Neuronal stem cell (in vitro differentiated cells): ENCODE measurements at regions not wholly inside any gene's neighbourhood (a gene's known extent, or its start where the extent isn't known, plus 50 kb on each side); places are given as distances from the start of the nearest gene placed in this dataset.

Source experiments
- DNase-seq: peaks from one replicate; pipeline ENCODE4 v3.0.0-alpha.2; 2013; ENCODE audit warnings: low spot score
- H2AFZ ChIP-seq: one replicate; pipeline ENCODE4 v1.6.1; 2013; ENCODE audit warnings: mild to moderate bottlenecking, low read length, inconsistent platforms
- H2AK5ac ChIP-seq: 2 replicates; pipeline ENCODE4 v1.6.1; 2013; ENCODE audit warnings: low read depth, mild to moderate bottlenecking, inconsistent platforms, low read length, moderate library complexity, mixed read lengths
- H2BK120ac ChIP-seq: 2 replicates; pipeline ENCODE4 v1.6.1; 2013; ENCODE audit warnings: low read depth, mild to moderate bottlenecking, inconsistent platforms, low read length, moderate library complexity, mixed read lengths
- H2BK12ac ChIP-seq: one replicate; pipeline ENCODE4 v1.6.1; 2013; ENCODE audit warnings: low read length, inconsistent platforms
- H2BK15ac ChIP-seq: 2 replicates; pipeline ENCODE4 v1.6.1; 2013; ENCODE audit warnings: mild to moderate bottlenecking, low read length, inconsistent platforms, mixed read lengths
- H2BK5ac ChIP-seq: one replicate; pipeline ENCODE4 v1.6.1; 2013; ENCODE audit warnings: inconsistent platforms, mild to moderate bottlenecking, low read length, moderate library complexity
- H3K14ac ChIP-seq: one replicate; pipeline ENCODE4 v1.6.1; 2013; ENCODE audit warnings: low read length, inconsistent platforms
- H3K18ac ChIP-seq: 2 replicates; pipeline ENCODE4 v1.6.1; 2013; ENCODE audit warnings: low read length, inconsistent platforms
- H3K23ac ChIP-seq: 2 replicates; pipeline ENCODE4 v1.6.1; 2013; ENCODE audit warnings: low read depth, mild to moderate bottlenecking, mixed read lengths, low read length, inconsistent platforms; ENCODE audit not compliant: poor library complexity
- H3K27ac ChIP-seq: replicated peaks from 3 replicates; pipeline ENCODE4 v1.5.1; 2013; ENCODE audit warnings: low read length, inconsistent platforms
- H3K27me3 ChIP-seq, 3 experiments: 2 replicates each; pipeline ENCODE4 v1.6.1; 2013; ENCODE audit warnings: low read length in 3 of 3, mild to moderate bottlenecking in 2 of 3, inconsistent platforms in 1 of 3, low read depth in 1 of 3, mixed read lengths in 1 of 3, moderate library complexity in 1 of 3; ENCODE audit not compliant: control insufficient read depth in 3 of 3, insufficient read depth in 3 of 3
- H3K36me3 ChIP-seq, 2 donors: replicated peaks in 1 of 2; 2 replicates each; pipeline ENCODE4 v1.6.1; 2013; ENCODE audit warnings: low read length in 2 of 2; ENCODE audit not compliant: control insufficient read depth in 2 of 2, insufficient read depth in 2 of 2
- H3K4ac ChIP-seq: 2 replicates; pipeline ENCODE4 v1.6.1; 2013; ENCODE audit warnings: inconsistent platforms, mild to moderate bottlenecking, low read length, moderate library complexity
- H3K4me1 ChIP-seq, 2 donors: 1 replicate in 1 of 2; 2 replicates in 1 of 2; pipeline ENCODE4 v1.6.1; 2013; ENCODE audit warnings: low read length in 2 of 2, low read depth in 1 of 2; ENCODE audit not compliant: control insufficient read depth in 2 of 2, insufficient read depth in 1 of 2
- H3K4me2 ChIP-seq: one replicate; pipeline ENCODE4 v1.6.1; 2013; ENCODE audit warnings: mild to moderate bottlenecking, low read length, inconsistent platforms; ENCODE audit not compliant: insufficient read depth, poor library complexity, severe bottlenecking
- H3K4me3 ChIP-seq, 2 donors: 2 replicates each; pipeline ENCODE4 v1.5.1; 2013; ENCODE audit warnings: low read length in 2 of 2, mild to moderate bottlenecking in 2 of 2, inconsistent platforms in 1 of 2, moderate library complexity in 1 of 2
- H3K79me1 ChIP-seq: one replicate; pipeline ENCODE4 v1.6.1; 2013; ENCODE audit warnings: low read depth, mild to moderate bottlenecking, inconsistent platforms, low read length, moderate library complexity
- H3K9ac ChIP-seq: one replicate; pipeline ENCODE4 v1.6.1; 2013; ENCODE audit warnings: mild to moderate bottlenecking, low read depth, low read length, inconsistent platforms; ENCODE audit not compliant: poor library complexity
- H3K9me3 ChIP-seq, 2 donors: replicated peaks in 1 of 2; 2 replicates each; pipeline versions ENCODE3 to v1.6.1; 2013; ENCODE audit warnings: low read length in 2 of 2, mild to moderate bottlenecking in 2 of 2, inconsistent platforms in 1 of 2, low read depth in 1 of 2, mixed read lengths in 1 of 2, moderate library complexity in 1 of 2; ENCODE audit not compliant: control insufficient read depth in 2 of 2, insufficient read depth in 1 of 2
- H4K8ac ChIP-seq: one replicate; pipeline ENCODE4 v1.6.1; 2013; ENCODE audit warnings: low read depth, mild to moderate bottlenecking, inconsistent platforms, low read length, moderate library complexity
- H4K91ac ChIP-seq: one replicate; pipeline ENCODE4 v1.6.1; 2013; ENCODE audit warnings: low read length, low read depth, mild to moderate bottlenecking, inconsistent platforms; ENCODE audit not compliant: poor library complexity
- WGBS, 2 donors: extraction: QIAGEN DNeasy Blood & Tissue Kit; methylation state at CpG; one replicate each; pipeline ENCODE4 v1.1.7; 2013; ENCODE audit warnings: missing lambda C conversion rate in 2 of 2, mixed read lengths in 1 of 2; ENCODE audit not compliant: insufficient read length in 2 of 2, insufficient replicate concordance in 1 of 2; ENCODE audit errors: extremely low coverage in 2 of 2; 5-methylcytosine and 5-hydroxymethylcytosine counted together

- H3K18ac ChIP-seq, result no peak overlapping the region
- no peak overlapping the region for H2AK5ac ChIP-seq
- no peaks in the 10 kb centered on the region for H3K36me3 ChIP-seq
- no peak for DNase-seq
- H2BK12ac ChIP-seq, result no peak overlapping the region
- no peak overlapping the region for H3K4ac ChIP-seq
- no peaks in the 10 kb centered on the region for H3K9me3 ChIP-seq
- no peak overlapping the region for H4K91ac ChIP-seq
- peaks cover 0 to 8% of the 10 kb centered on the region in 2 donors for H3K4me1 ChIP-seq
- no peak overlapping the region for H2BK15ac ChIP-seq
- no peak overlapping the region for H3K27ac ChIP-seq
- no peak overlapping the region for H3K23ac ChIP-seq
- H2BK5ac ChIP-seq, result no peak overlapping the region
- no peaks in the 10 kb centered on the region for H3K79me1 ChIP-seq
- no peak overlapping the region for H3K4me2 ChIP-seq
- no peak overlapping the region for H4K8ac ChIP-seq
- H2BK120ac ChIP-seq, result no peak overlapping the region
- H3K14ac ChIP-seq, result no peak overlapping the region
- no peak overlapping the region for H2AFZ ChIP-seq
- WGBS, 2 donors, result no CpG with 5 or more reads among the region's 3 CpGs
- H3K9ac ChIP-seq, result no peak overlapping the region
- no peaks in the 10 kb centered on the region for H3K27me3 ChIP-seq
- H3K4me3 ChIP-seq, result no peak overlapping the region
Observed at GRCh38 chr4:176546975-176547374, 227.2 kb downstream of the SPCS3 start.

- no peak overlapping the region for H2AK5ac ChIP-seq
- no peak overlapping the region for H2BK15ac ChIP-seq
- H2BK120ac ChIP-seq, result no peak overlapping the region
- H3K4me1 ChIP-seq, result peaks cover 0 to 8% of the 10 kb centered on the region in 2 donors
- H3K23ac ChIP-seq, result no peak overlapping the region
- no peak overlapping the region for H3K9ac ChIP-seq
- no peak overlapping the region for H3K27ac ChIP-seq
- no peak overlapping the region for H3K4me3 ChIP-seq
- H3K4me2 ChIP-seq, result no peak overlapping the region
- DNase-seq, result no peak
- no peak overlapping the region for H2BK5ac ChIP-seq
- H3K9me3 ChIP-seq, result peaks cover 0 to 4% of the 10 kb centered on the region in 2 donors
- no peak overlapping the region for H3K18ac ChIP-seq
- H2BK12ac ChIP-seq, result no peak overlapping the region
- WGBS, 2 donors, result no CpG with 5 or more reads among the region's 4 CpGs
- no peak overlapping the region for H2AFZ ChIP-seq
- H3K14ac ChIP-seq, result no peak overlapping the region
- no peaks in the 10 kb centered on the region for H3K79me1 ChIP-seq
- no peak overlapping the region for H3K4ac ChIP-seq
- H4K91ac ChIP-seq, result no peak overlapping the region
- H4K8ac ChIP-seq, result no peak overlapping the region
- no peaks in the 10 kb centered on the region for H3K36me3 ChIP-seq
- H3K27me3 ChIP-seq, result no peaks in the 10 kb centered on the region
Observed at GRCh38 chr4:176548571-176548970, 228.8 kb downstream of the SPCS3 start.

- Histone ChIP-seq H3K18ac (no peak overlapping the region), H3K4me1 (peaks cover 0 to 8% of the 10 kb centered on the region in 2 donors), H2AFZ (no peak overlapping the region), H3K27me3 (no peaks in the 10 kb centered on the region), H3K36me3 (no peaks in the 10 kb centered on the region), H3K4ac (no peak overlapping the region), H2BK12ac (no peak overlapping the region), H2BK15ac (no peak overlapping the region), H3K9ac (no peak overlapping the region), H2BK5ac (no peak overlapping the region), H3K23ac (no peak overlapping the region), H4K91ac (no peak overlapping the region), H3K4me3 (no peak overlapping the region), H4K8ac (no peak overlapping the region), H3K9me3 (peaks cover 0 to 4% of the 10 kb centered on the region in 2 donors), H3K27ac (no peak overlapping the region), H3K79me1 (no peaks in the 10 kb centered on the region), H2AK5ac (no peak overlapping the region), H3K4me2 (no peak overlapping the region), H3K14ac (no peak overlapping the region), H2BK120ac (no peak overlapping the region)
- DNase-seq, result no peak
- 100% methylated on average over 1 of the region's 4 CpGs; no CpG with 5 or more reads in 1 of the 2 donors for WGBS, 2 donors
Observed at GRCh38 chr4:176549161-176549865, 229.5 kb downstream of the SPCS3 start.

GRCh38 chr4:176558661-176559060, 234.1 kb downstream of the VEGFC start:
- Histone ChIP-seq H3K9me3 (no peaks in the 10 kb centered on the region), H3K27me3 (no peaks in the 10 kb centered on the region), H3K4ac (no peak overlapping the region), H4K8ac (no peak overlapping the region), H3K27ac (no peak overlapping the region), H3K14ac (no peak overlapping the region), H3K4me2 (no peak overlapping the region), H4K91ac (no peak overlapping the region), H2BK120ac (no peak overlapping the region), H3K18ac (no peak overlapping the region), H3K4me3 (no peak overlapping the region), H2BK12ac (no peak overlapping the region), H2AK5ac (no peak overlapping the region), H3K9ac (no peak overlapping the region), H3K36me3 (no peaks in the 10 kb centered on the region), H2BK5ac (no peak overlapping the region), H3K79me1 (no peaks in the 10 kb centered on the region), H2BK15ac (no peak overlapping the region), H2AFZ (no peak overlapping the region), H3K23ac (no peak overlapping the region), H3K4me1 (no peaks in the 10 kb centered on the region)
- no CpG with 5 or more reads among the region's 5 CpGs for WGBS, 2 donors
- no peak for DNase-seq
